ENCODE measurements at regions not wholly inside any gene's neighbourhood (a gene's known extent, or its start where the extent isn't known, plus 50 kb on each side); places are given as distances from the start of the nearest gene placed in this dataset.
A peak's percentile ranks its signal among the peaks of the same experiment; 100 is the strongest.

GRCh38 chr2:88856409-88857135 lies 165.1 kb downstream of the RPIA start:
- H3K9me3 Mint-ChIP-seq = no peaks in the 10 kb centered on the region
- DNase-seq (no peak), ATAC-seq (replicated peaks in 1 of 2) (no peak)
- H3K27ac Mint-ChIP-seq = no peak overlapping the region
- peaks cover 16% of the 10 kb centered on the region for H3K27me3 Mint-ChIP-seq (ENCODE audit: low read depth)
- H3K4me1 Mint-ChIP-seq (ENCODE audit: low read depth) = peaks cover 6% of the 10 kb centered on the region
- no peak overlapping the region for H3K4me3 Mint-ChIP-seq
- H3K36me3 Mint-ChIP-seq (ENCODE audit: insufficient read depth in 2 of 2) = no peaks in the 10 kb centered on the region

- Mint-ChIP-seq H3K9me3 (no peaks in the 10 kb centered on the region), H3K4me1 (ENCODE audit: low read depth) (peaks cover 6% of the 10 kb centered on the region), H3K27me3 (ENCODE audit: low read depth) (peaks cover 20% of the 10 kb centered on the region), H3K4me3 (no peak overlapping the region), H3K27ac (no peak overlapping the region), H3K36me3 (ENCODE audit: insufficient read depth in 2 of 2) (no peaks in the 10 kb centered on the region)
- DNase-seq = no peak
- no peak for ATAC-seq (replicated peaks in 1 of 2)
Observed at GRCh38 chr2:88857274-88857741, 165.8 kb downstream of the RPIA start.

- ATAC-seq (replicated peaks in 1 of 2) = no peak
- peaks cover 6% of the 10 kb centered on the region for H3K4me1 Mint-ChIP-seq (ENCODE audit: low read depth)
Observed at GRCh38 chr2:88857951-88858411, 166.5 kb downstream of the RPIA start.

GRCh38 chr2:88859461-88859860 lies 168.0 kb downstream of the RPIA start:
- H3K9me3 Mint-ChIP-seq = no peaks in the 10 kb centered on the region
- no peaks in the 10 kb centered on the region for H3K36me3 Mint-ChIP-seq (ENCODE audit: insufficient read depth in 2 of 2)
- H3K27ac Mint-ChIP-seq = no peak overlapping the region
- ATAC-seq (replicated peaks in 1 of 2) (no peak), DNase-seq (no peak)
- H3K27me3 Mint-ChIP-seq (ENCODE audit: low read depth) = peaks cover 28% of the 10 kb centered on the region
- peaks cover 6% of the 10 kb centered on the region for H3K4me1 Mint-ChIP-seq (ENCODE audit: low read depth)
- H3K4me3 Mint-ChIP-seq = no peak overlapping the region

More at GRCh38 chr2:88857951-88858411, 166.5 kb downstream of the RPIA start:
- no peak overlapping the region for H3K27ac Mint-ChIP-seq
- DNase-seq = no peak
- no peak overlapping the region for H3K4me3 Mint-ChIP-seq
- H3K27me3 Mint-ChIP-seq (ENCODE audit: low read depth) = peaks cover 20% of the 10 kb centered on the region
- no peaks in the 10 kb centered on the region for H3K9me3 Mint-ChIP-seq
- no peaks in the 10 kb centered on the region for H3K36me3 Mint-ChIP-seq (ENCODE audit: insufficient read depth in 2 of 2)

- H3K27me3 Mint-ChIP-seq (ENCODE audit: low read depth) = peaks cover 39% of the 10 kb centered on the region
- no peak overlapping the region for H3K4me3 Mint-ChIP-seq
Observed at GRCh38 chr2:88860421-88861075, 169.1 kb downstream of the RPIA start.

GRCh38 chr2:88865801-88866371 lies 174.4 kb downstream of the RPIA start:
- peaks cover 54% of the 10 kb centered on the region for H3K27me3 Mint-ChIP-seq (ENCODE audit: low read depth)
- H3K27ac Mint-ChIP-seq = no peak overlapping the region
- peaks cover 14% of the 10 kb centered on the region for H3K4me1 Mint-ChIP-seq (ENCODE audit: low read depth)
- no peaks in the 10 kb centered on the region for H3K9me3 Mint-ChIP-seq
- H3K36me3 Mint-ChIP-seq (ENCODE audit: insufficient read depth in 2 of 2) = no peaks in the 10 kb centered on the region
- no peak for ATAC-seq (replicated peaks in 1 of 2)
- no peak for DNase-seq
- H3K4me3 Mint-ChIP-seq = peak overlapping the region in 1 of 2 donors; percentile 42

More at GRCh38 chr2:88860421-88861075, 169.1 kb downstream of the RPIA start:
- peaks cover 11% of the 10 kb centered on the region for H3K4me1 Mint-ChIP-seq (ENCODE audit: low read depth)
- DNase-seq (no peak), ATAC-seq (replicated peaks in 1 of 2) (no peak)
- H3K27ac Mint-ChIP-seq = no peak overlapping the region
- no peaks in the 10 kb centered on the region for H3K9me3 Mint-ChIP-seq
- no peaks in the 10 kb centered on the region for H3K36me3 Mint-ChIP-seq (ENCODE audit: insufficient read depth in 2 of 2)

GRCh38 chr2:88866756-88867155 lies 175.3 kb downstream of the RPIA start:
- Mint-ChIP-seq H3K27me3 (ENCODE audit: low read depth) (peaks cover 45% of the 10 kb centered on the region), H3K4me1 (ENCODE audit: low read depth) (peaks cover 14% of the 10 kb centered on the region), H3K36me3 (ENCODE audit: insufficient read depth in 2 of 2) (no peaks in the 10 kb centered on the region), H3K27ac (no peak overlapping the region), H3K4me3 (no peak overlapping the region), H3K9me3 (no peaks in the 10 kb centered on the region)
- DNase-seq (no peak), ATAC-seq (replicated peaks in 1 of 2) (no peak)

- H3K4me3 Mint-ChIP-seq = no peak overlapping the region
- H3K27ac Mint-ChIP-seq = no peak overlapping the region
- H3K36me3 Mint-ChIP-seq (ENCODE audit: insufficient read depth in 2 of 2) = no peaks in the 10 kb centered on the region
- peaks cover 14% of the 10 kb centered on the region for H3K4me1 Mint-ChIP-seq (ENCODE audit: low read depth)
- peaks cover 39% of the 10 kb centered on the region for H3K27me3 Mint-ChIP-seq (ENCODE audit: low read depth)
- ATAC-seq (replicated peaks in 1 of 2) (no peak), DNase-seq (no peak)
- no peaks in the 10 kb centered on the region for H3K9me3 Mint-ChIP-seq
Observed at GRCh38 chr2:88868861-88869260, 177.4 kb downstream of the RPIA start.

GRCh38 chr2:88870267-88870839 lies 178.9 kb downstream of the RPIA start:
- Mint-ChIP-seq H3K27me3 (ENCODE audit: low read depth) (peaks cover 26% of the 10 kb centered on the region), H3K4me1 (ENCODE audit: low read depth) (peaks cover 8% of the 10 kb centered on the region), H3K9me3 (no peaks in the 10 kb centered on the region)

GRCh38 chr2:88871336-88871735 lies 179.9 kb downstream of the RPIA start:
- no peak overlapping the region for H3K4me3 Mint-ChIP-seq
- DNase-seq (no peak), ATAC-seq (replicated peaks in 1 of 2) (no peak)
- peaks cover 8% of the 10 kb centered on the region for H3K4me1 Mint-ChIP-seq (ENCODE audit: low read depth)
- peaks cover 16% of the 10 kb centered on the region for H3K27me3 Mint-ChIP-seq (ENCODE audit: low read depth)
- no peaks in the 10 kb centered on the region for H3K9me3 Mint-ChIP-seq
- no peak overlapping the region for H3K27ac Mint-ChIP-seq
- no peaks in the 10 kb centered on the region for H3K36me3 Mint-ChIP-seq (ENCODE audit: insufficient read depth in 2 of 2)

More at GRCh38 chr2:88870267-88870839, 178.9 kb downstream of the RPIA start:
- ATAC-seq (replicated peaks in 1 of 2) (no peak), DNase-seq (no peak)
- Mint-ChIP-seq H3K36me3 (ENCODE audit: insufficient read depth in 2 of 2) (no peaks in the 10 kb centered on the region), H3K27ac (peak overlapping the region; percentile 88), H3K4me3 (no peak overlapping the region)

- H3K4me1 Mint-ChIP-seq (ENCODE audit: low read depth) = no peaks in the 10 kb centered on the region
- no peaks in the 10 kb centered on the region for H3K9me3 Mint-ChIP-seq
- H3K27ac Mint-ChIP-seq = no peak overlapping the region
- H3K36me3 Mint-ChIP-seq (ENCODE audit: insufficient read depth in 2 of 2) = no peaks in the 10 kb centered on the region
- no peak for ATAC-seq (replicated peaks in 1 of 2)
- no peaks in the 10 kb centered on the region for H3K27me3 Mint-ChIP-seq (ENCODE audit: low read depth)
- H3K4me3 Mint-ChIP-seq = no peak overlapping the region
- DNase-seq = no peak
Observed at GRCh38 chr2:88873620-88874019, 182.1 kb downstream of the RPIA start.

- H3K27ac Mint-ChIP-seq = no peak overlapping the region
- no peaks in the 10 kb centered on the region for H3K9me3 Mint-ChIP-seq
- DNase-seq (peak; percentile 50), ATAC-seq (replicated peaks in 1 of 2) (peak; percentile 67 to 75)
- H3K4me3 Mint-ChIP-seq = no peak overlapping the region
- H3K4me1 Mint-ChIP-seq (ENCODE audit: low read depth) = no peaks in the 10 kb centered on the region
- no peaks in the 10 kb centered on the region for H3K36me3 Mint-ChIP-seq (ENCODE audit: insufficient read depth in 2 of 2)
- H3K27me3 Mint-ChIP-seq (ENCODE audit: low read depth) = peaks cover 5% of the 10 kb centered on the region
Observed at GRCh38 chr2:88874063-88874657, 182.7 kb downstream of the RPIA start.

GRCh38 chr2:88875736-88876135 lies 184.3 kb downstream of the RPIA start:
- DNase-seq = no peak
- H3K27ac Mint-ChIP-seq = no peak overlapping the region
- peaks cover 7% of the 10 kb centered on the region for H3K27me3 Mint-ChIP-seq (ENCODE audit: low read depth)
- no peak for ATAC-seq (replicated peaks in 1 of 2)
- no peaks in the 10 kb centered on the region for H3K36me3 Mint-ChIP-seq (ENCODE audit: insufficient read depth in 2 of 2)
- H3K4me3 Mint-ChIP-seq = no peak overlapping the region
- H3K9me3 Mint-ChIP-seq = no peaks in the 10 kb centered on the region
- no peaks in the 10 kb centered on the region for H3K4me1 Mint-ChIP-seq (ENCODE audit: low read depth)
